ENCODE measurements at regions not wholly inside any gene's neighbourhood (a gene's known extent, or its start where the extent isn't known, plus 50 kb on each side); places are given as distances from the start of the nearest gene placed in this dataset.
"Not testable (repeated sequence)": the region's sequence is repeated elsewhere in the genome, so short reads cannot be mapped to it uniquely, and the experiment has no call there.

GRCh38 chr4:132344924-132345828 lies 803.9 kb upstream of the PCDH10 start:
- Histone ChIP-seq H3K9me3 (ENCODE audit: control insufficient read depth, low read length) (no peaks in the 10 kb centered on the region), H3K27me3 (ENCODE audit: control insufficient read depth, insufficient read depth, low read length) (no peaks in the 10 kb centered on the region), H3K4me1 (no peaks in the 10 kb centered on the region), H3K4me3 (ENCODE audit: low read depth, low read length) (no peak overlapping the region), H3K9ac (no peak overlapping the region), H3K79me2 (no peaks in the 10 kb centered on the region), H3K27ac (no peak overlapping the region), H3K36me3 (ENCODE audit: control insufficient read depth, insufficient read depth, low read length) (no peaks in the 10 kb centered on the region), H2AFZ (no peak overlapping the region), H3K4me2 (ENCODE audit: low read length) (no peak overlapping the region)
- no peak for TF ChIP-seq CTCF (IDR thresholded peaks at IDR 0.05)

GRCh38 chr4:132346016-132346415 lies 803.1 kb upstream of the PCDH10 start:
- TF ChIP-seq CTCF (IDR thresholded peaks at IDR 0.05), result no peak
- H3K36me3 ChIP-seq (ENCODE audit: control insufficient read depth, insufficient read depth, low read length), result no peaks in the 10 kb centered on the region
- no peaks in the 10 kb centered on the region for H3K79me2 ChIP-seq
- no peak overlapping the region for H3K4me2 ChIP-seq (ENCODE audit: low read length)
- H3K27ac ChIP-seq, result no peak overlapping the region
- H3K9ac ChIP-seq, result no peak overlapping the region
- no peak overlapping the region for H2AFZ ChIP-seq
- no peaks in the 10 kb centered on the region for H3K4me1 ChIP-seq
- no peaks in the 10 kb centered on the region for H3K9me3 ChIP-seq (ENCODE audit: control insufficient read depth, low read length)
- H3K27me3 ChIP-seq (ENCODE audit: control insufficient read depth, insufficient read depth, low read length), result no peaks in the 10 kb centered on the region
- H3K4me3 ChIP-seq (ENCODE audit: low read depth, low read length), result no peak overlapping the region

- not testable (repeated sequence) for H3K36me3 ChIP-seq (ENCODE audit: control insufficient read depth, insufficient read depth, low read length); H3K27me3 ChIP-seq (ENCODE audit: control insufficient read depth, insufficient read depth, low read length); H3K4me2 ChIP-seq (ENCODE audit: low read length); H3K4me3 ChIP-seq (ENCODE audit: low read depth, low read length); H3K9me3 ChIP-seq (ENCODE audit: control insufficient read depth, low read length); H2AFZ ChIP-seq; H3K27ac ChIP-seq; H3K9ac ChIP-seq; H3K79me2 ChIP-seq; H3K4me1 ChIP-seq
Measured at GRCh38 chr4:132351606-132352005, 797.5 kb upstream of the PCDH10 start.

- Histone ChIP-seq H3K9ac (no peak overlapping the region), H3K36me3 (ENCODE audit: control insufficient read depth, insufficient read depth, low read length) (no peaks in the 10 kb centered on the region), H3K79me2 (no peaks in the 10 kb centered on the region), H3K27ac (no peak overlapping the region), H3K4me1 (no peaks in the 10 kb centered on the region), H3K4me3 (ENCODE audit: low read depth, low read length) (no peak overlapping the region), H3K27me3 (ENCODE audit: control insufficient read depth, insufficient read depth, low read length) (no peaks in the 10 kb centered on the region), H3K9me3 (ENCODE audit: control insufficient read depth, low read length) (no peaks in the 10 kb centered on the region), H2AFZ (no peak overlapping the region), H3K4me2 (ENCODE audit: low read length) (no peak overlapping the region)
- no peak for TF ChIP-seq CTCF (IDR thresholded peaks at IDR 0.05)
Measured at GRCh38 chr4:132382243-132382642, 766.9 kb upstream of the PCDH10 start.

GRCh38 chr4:132383571-132384199 lies 765.4 kb upstream of the PCDH10 start:
- Histone ChIP-seq H3K4me1 (no peaks in the 10 kb centered on the region), H3K27me3 (ENCODE audit: control insufficient read depth, insufficient read depth, low read length) (no peaks in the 10 kb centered on the region), H3K36me3 (ENCODE audit: control insufficient read depth, insufficient read depth, low read length) (no peaks in the 10 kb centered on the region), H2AFZ (no peak overlapping the region), H3K4me3 (ENCODE audit: low read depth, low read length) (no peak overlapping the region), H3K79me2 (no peaks in the 10 kb centered on the region), H3K27ac (no peak overlapping the region), H3K9me3 (ENCODE audit: control insufficient read depth, low read length) (no peaks in the 10 kb centered on the region), H3K4me2 (ENCODE audit: low read length) (no peak overlapping the region), H3K9ac (no peak overlapping the region)
- TF ChIP-seq CTCF (IDR thresholded peaks at IDR 0.05), result no peak
